ENCODE measurements at regions not wholly inside any gene's neighbourhood (a gene's known extent, or its start where the extent isn't known, plus 50 kb on each side); places are given as distances from the start of the nearest gene placed in this dataset.

GRCh38 chr5:124997186-124997893 lies 250.9 kb upstream of the ZNF608 start:
- no peak overlapping the region for H3K27ac ChIP-seq (ENCODE audit: low read depth in 1 of 2, low read length in 1 of 2)
- no peaks in the 10 kb centered on the region for H3K9me3 ChIP-seq (ENCODE audit: control insufficient read depth in 4 of 4, insufficient read depth in 3 of 4, low read length in 3 of 4)
- WGBS, 2 donors, result 79 to 81% methylated on average over 3 of the region's 3 CpGs
- H3K27me3 ChIP-seq (ENCODE audit: control insufficient read depth in 3 of 3, insufficient read depth in 3 of 3, low read length in 2 of 3), result no peaks in the 10 kb centered on the region
- no peaks in the 10 kb centered on the region for H3K36me3 ChIP-seq (ENCODE audit: control insufficient read depth in 4 of 4, insufficient read depth in 4 of 4, low read length in 4 of 4)
- H3K4me1 ChIP-seq (ENCODE audit: control insufficient read depth in 5 of 5, insufficient read depth in 5 of 5, low read length in 5 of 5), result peaks cover 0 to 16% (median 0%) of the 10 kb centered on the region in 5 donors
- DNase-seq (no peak), ATAC-seq (ENCODE audit: insufficient read depth, low FRiP score) (no peak)
- no peak overlapping the region for H3K4me3 ChIP-seq
- no peak overlapping the region for H3K9ac ChIP-seq (ENCODE audit: insufficient read depth in 1 of 2, low read length in 2 of 2)
- no peak for TF ChIP-seq CTCF (IDR thresholded peaks at IDR 0.05; ENCODE audit: control extremely low read depth, extremely low read depth)

- TF ChIP-seq CTCF (IDR thresholded peaks at IDR 0.05; ENCODE audit: control extremely low read depth, extremely low read depth), result no peak
- Histone ChIP-seq H3K4me1 (ENCODE audit: control insufficient read depth in 5 of 5, insufficient read depth in 5 of 5, low read length in 5 of 5) (peaks cover 0 to 16% (median 0%) of the 10 kb centered on the region in 5 donors), H3K9ac (ENCODE audit: insufficient read depth in 1 of 2, low read length in 2 of 2) (no peak overlapping the region), H3K4me3 (no peak overlapping the region), H3K36me3 (ENCODE audit: control insufficient read depth in 4 of 4, insufficient read depth in 4 of 4, low read length in 4 of 4) (no peaks in the 10 kb centered on the region), H3K27ac (ENCODE audit: low read depth in 1 of 2, low read length in 1 of 2) (no peak overlapping the region), H3K9me3 (ENCODE audit: control insufficient read depth in 4 of 4, insufficient read depth in 3 of 4, low read length in 3 of 4) (peaks cover 0 to 2% (median 0%) of the 10 kb centered on the region in 4 donors), H3K27me3 (ENCODE audit: control insufficient read depth in 3 of 3, insufficient read depth in 3 of 3, low read length in 2 of 3) (no peaks in the 10 kb centered on the region)
- WGBS, 2 donors, result 90 to 92% methylated on average over 1 of the region's 1 CpG
- DNase-seq (no peak), ATAC-seq (ENCODE audit: insufficient read depth, low FRiP score) (no peak)
Observed at GRCh38 chr5:124998520-124998919, 252.1 kb upstream of the ZNF608 start.

- Histone ChIP-seq H3K9me3 (ENCODE audit: control insufficient read depth in 4 of 4, insufficient read depth in 3 of 4, low read length in 3 of 4) (peaks cover 0 to 2% (median 0%) of the 10 kb centered on the region in 4 donors), H3K4me3 (no peak overlapping the region), H3K9ac (ENCODE audit: insufficient read depth in 1 of 2, low read length in 2 of 2) (no peak overlapping the region), H3K27ac (ENCODE audit: low read depth in 1 of 2, low read length in 1 of 2) (no peak overlapping the region), H3K4me1 (ENCODE audit: control insufficient read depth in 5 of 5, insufficient read depth in 5 of 5, low read length in 5 of 5) (peaks cover 0 to 13% (median 6%) of the 10 kb centered on the region in 5 donors), H3K36me3 (ENCODE audit: control insufficient read depth in 4 of 4, insufficient read depth in 4 of 4, low read length in 4 of 4) (no peaks in the 10 kb centered on the region), H3K27me3 (ENCODE audit: control insufficient read depth in 3 of 3, insufficient read depth in 3 of 3, low read length in 2 of 3) (no peaks in the 10 kb centered on the region)
- DNase-seq, result no peak
- no peak for TF ChIP-seq CTCF (IDR thresholded peaks at IDR 0.05; ENCODE audit: control extremely low read depth, extremely low read depth)
- WGBS, 2 donors, result 80 to 88% methylated on average over 1 of the region's 1 CpG
- no peak for ATAC-seq (ENCODE audit: insufficient read depth, low FRiP score)
Observed at GRCh38 chr5:125002727-125003598, 256.5 kb upstream of the ZNF608 start.

All from lung (tissue), 11 donors.